CD4-positive, CD25-positive, alpha-beta regulatory T cell (primary cell): ENCODE measurements at regions not wholly inside any gene's neighbourhood (a gene's known extent, or its start where the extent isn't known, plus 50 kb on each side); places are given as distances from the start of the nearest gene placed in this dataset.

Experiments
- ATAC-seq, 2 donors: fragments of 150-1000 bp; cut with Tn5 transposase; one replicate each; pipeline ENCODE4 v1.10.0; 2021; ENCODE audit warnings: low read depth in 2 of 2, moderate number of reproducible peaks in 2 of 2, moderate library complexity in 1 of 2
- DNase-seq, 3 donors: peaks; one replicate each; pipeline versions ENCODE4 v3.0.0 to v3.0.0-alpha.2; 2012 to 2022; ENCODE audit warnings: mixed read lengths in 1 of 3
- H3K27ac ChIP-seq: one replicate; pipeline ENCODE4 v1.7.0; 2013; ENCODE audit warnings: mild to moderate bottlenecking, low read length; ENCODE audit not compliant: insufficient read depth, poor library complexity, severe bottlenecking
- H3K27me3 ChIP-seq: one replicate; pipeline ENCODE4 v1.7.0; 2013; ENCODE audit warnings: low read length; ENCODE audit not compliant: control insufficient read depth, insufficient read depth
- H3K36me3 ChIP-seq: one replicate; pipeline ENCODE4 v1.7.0; 2013; ENCODE audit warnings: mild to moderate bottlenecking, low read length, moderate library complexity; ENCODE audit not compliant: control insufficient read depth, insufficient read depth
- H3K4me1 ChIP-seq: 2 replicates; pipeline ENCODE4 v1.7.0; 2013; ENCODE audit warnings: mild to moderate bottlenecking, low read length; ENCODE audit not compliant: insufficient read depth, control insufficient read depth, poor library complexity, severe bottlenecking
- H3K4me3 ChIP-seq: one replicate; pipeline ENCODE4 v1.7.0; 2013; ENCODE audit warnings: low read depth, mild to moderate bottlenecking, low read length, moderate library complexity
- H3K9me3 ChIP-seq, 2 experiments: 1 replicate in 1 of 2; 2 replicates in 1 of 2; pipeline ENCODE4 v1.7.0; 2013; ENCODE audit warnings: low read length in 2 of 2, mild to moderate bottlenecking in 1 of 2, moderate library complexity in 1 of 2; ENCODE audit not compliant: control insufficient read depth in 2 of 2
- H3K27ac Mint-ChIP-seq, 3 donors: one replicate each; pipeline ENCODE4 v1.8.0; 2020 to 2022; ENCODE audit warnings: mild to moderate bottlenecking in 3 of 3, mixed read lengths in 3 of 3, moderate library complexity in 2 of 3
- H3K27me3 Mint-ChIP-seq: one replicate; pipeline ENCODE4 v1.8.0; 2022; ENCODE audit warnings: mild to moderate bottlenecking, mixed read lengths
- H3K36me3 Mint-ChIP-seq: one replicate; pipeline ENCODE4 v1.8.0; 2020; ENCODE audit warnings: mixed read lengths
- H3K4me1 Mint-ChIP-seq, 4 donors: one replicate each; pipeline ENCODE4 v1.8.0; 2020 to 2022; ENCODE audit warnings: mixed read lengths in 4 of 4, mild to moderate bottlenecking in 1 of 4
- H3K4me3 Mint-ChIP-seq, 4 donors: one replicate each; pipeline ENCODE4 v1.8.0; 2020 to 2022; ENCODE audit warnings: mild to moderate bottlenecking in 4 of 4, mixed read lengths in 4 of 4, moderate library complexity in 3 of 4
- H3K9me3 Mint-ChIP-seq, 7 donors: one replicate each; pipeline ENCODE4 v1.8.0; 2020 to 2022; ENCODE audit warnings: mixed read lengths in 7 of 7, mild to moderate bottlenecking in 3 of 7, moderate library complexity in 2 of 7

DNA sequence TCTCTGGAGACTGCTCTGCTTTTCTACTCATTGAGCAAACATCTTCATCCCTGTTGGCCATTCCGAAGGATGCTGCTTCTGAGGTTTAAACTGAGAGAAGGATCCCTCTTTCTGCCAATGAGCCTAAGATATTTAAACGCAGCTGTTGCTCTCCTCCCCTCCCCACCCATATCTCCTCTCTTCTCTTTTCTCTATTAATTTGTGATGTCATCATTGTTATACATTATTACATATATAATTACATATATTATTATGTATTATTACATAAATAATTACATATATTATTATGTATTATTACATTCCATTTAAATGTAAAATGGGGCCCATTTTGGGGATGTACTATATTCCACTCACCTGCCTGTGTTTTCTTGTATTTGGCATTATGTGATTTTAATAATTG, 82.7 kb upstream of the JUN start:
- Histone ChIP-seq H3K27ac (no peak overlapping the region), H3K4me3 (no peak overlapping the region), H3K9me3 (no peaks in the 10 kb centered on the region), H3K4me1 (no peaks in the 10 kb centered on the region), H3K36me3 (no peaks in the 10 kb centered on the region), H3K27me3 (no peaks in the 10 kb centered on the region)
- H3K27me3 Mint-ChIP-seq: no peaks in the 10 kb centered on the region
- no peak overlapping the region for H3K27ac Mint-ChIP-seq
- H3K9me3 Mint-ChIP-seq: peaks cover 0 to 2% (median 0%) of the 10 kb centered on the region in 7 donors
- ATAC-seq (no peak), DNase-seq (no peak)
- H3K36me3 Mint-ChIP-seq: no peaks in the 10 kb centered on the region
- no peaks in the 10 kb centered on the region for H3K4me1 Mint-ChIP-seq
- H3K4me3 Mint-ChIP-seq: no peak overlapping the region

DNA sequence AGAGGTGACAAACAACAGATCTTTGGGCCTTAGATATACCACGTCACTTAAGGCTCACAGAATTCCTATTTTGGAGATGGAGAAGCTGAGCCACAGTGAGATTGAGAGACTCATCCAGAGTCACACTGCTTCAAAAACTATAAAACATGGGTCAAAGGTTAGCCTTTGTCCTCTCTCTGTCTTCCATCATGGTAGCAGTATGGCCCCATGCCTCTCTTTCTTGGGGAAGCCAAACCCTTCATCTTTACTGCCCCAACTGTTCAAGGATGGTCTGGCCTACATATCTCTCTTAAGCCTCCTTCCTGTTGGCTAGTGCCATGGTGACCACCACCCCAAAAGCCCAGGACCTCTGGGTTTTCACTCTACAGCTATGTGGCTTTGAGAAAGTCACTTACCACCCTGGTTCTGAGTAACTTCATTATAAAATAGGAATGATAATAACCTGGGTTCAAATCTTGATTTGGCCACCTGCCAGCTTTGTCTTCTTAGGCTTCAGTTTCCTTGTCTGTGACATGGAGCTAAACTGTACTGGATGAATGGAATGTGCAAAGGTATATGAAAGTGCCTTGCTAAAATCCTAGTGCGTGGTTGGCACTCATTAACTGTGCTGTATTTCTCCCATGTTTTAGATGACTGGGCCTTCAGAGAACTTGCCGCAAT, 85.9 kb upstream of the JUN start:
- no peak overlapping the region for H3K4me3 ChIP-seq
- no peak overlapping the region for H3K27ac ChIP-seq
- Mint-ChIP-seq H3K4me1 (peaks cover 0 to under 1% (median 0%) of the 10 kb centered on the region in 4 donors), H3K9me3 (peaks cover 0 to 2% (median 0%) of the 10 kb centered on the region in 7 donors), H3K27ac (no peak overlapping the region), H3K27me3 (peaks cover 8% of the 10 kb centered on the region), H3K36me3 (no peaks in the 10 kb centered on the region), H3K4me3 (no peak overlapping the region)
- ATAC-seq (no peak), DNase-seq (no peak)
- no peaks in the 10 kb centered on the region for H3K4me1 ChIP-seq
- no peaks in the 10 kb centered on the region for H3K9me3 ChIP-seq
- H3K36me3 ChIP-seq: no peaks in the 10 kb centered on the region
- H3K27me3 ChIP-seq: peaks cover 2% of the 10 kb centered on the region

DNA sequence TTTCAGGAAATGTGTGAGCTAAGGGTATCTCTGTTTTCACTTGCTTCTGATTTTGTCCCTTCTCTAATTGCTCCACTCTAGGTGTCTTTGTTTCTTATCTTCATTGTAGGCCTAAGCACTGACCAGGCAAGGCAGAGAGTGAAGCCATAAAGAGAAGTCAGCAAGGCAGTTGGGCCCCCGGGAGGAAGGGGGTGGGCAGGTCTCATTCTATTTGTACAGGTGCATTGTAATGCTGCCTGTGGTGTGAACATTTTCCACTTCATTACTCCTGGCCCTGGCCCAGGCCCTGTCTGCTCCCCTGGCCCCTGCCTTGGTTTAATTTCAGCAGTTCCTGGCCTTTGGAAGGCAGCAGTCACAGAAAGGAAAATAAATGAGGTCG, 86.4 kb upstream of the JUN start:
- Histone ChIP-seq H3K27ac (no peak overlapping the region), H3K4me1 (no peaks in the 10 kb centered on the region), H3K27me3 (peaks cover 2% of the 10 kb centered on the region), H3K36me3 (no peaks in the 10 kb centered on the region), H3K9me3 (no peaks in the 10 kb centered on the region), H3K4me3 (no peak overlapping the region)
- Mint-ChIP-seq H3K36me3 (no peaks in the 10 kb centered on the region), H3K9me3 (peaks cover 0 to 2% (median 0%) of the 10 kb centered on the region in 7 donors), H3K27ac (no peak overlapping the region), H3K27me3 (peaks cover 8% of the 10 kb centered on the region), H3K4me1 (peaks cover 0 to 2% (median 0%) of the 10 kb centered on the region in 4 donors), H3K4me3 (no peak overlapping the region)
- DNase-seq (no peak), ATAC-seq (no peak)

DNA sequence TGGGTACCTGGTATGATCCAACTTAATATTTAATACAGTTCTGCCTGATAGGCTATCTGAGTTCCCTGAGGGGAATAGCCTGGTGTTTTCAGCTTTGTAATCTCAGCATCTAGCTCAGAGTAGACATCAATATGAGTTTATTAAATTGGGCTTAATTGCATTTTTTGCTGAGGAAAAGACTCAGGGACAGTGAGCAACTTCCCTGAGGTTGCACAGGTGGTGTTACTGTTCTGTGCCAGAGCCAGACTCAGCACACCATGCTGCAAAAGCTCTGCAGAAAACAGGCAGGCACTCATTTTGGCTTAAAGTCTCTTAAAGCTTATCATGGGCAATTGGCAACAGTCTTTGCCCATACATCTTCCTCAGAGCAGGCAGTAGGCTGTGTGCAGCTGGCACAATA, 90.5 kb upstream of the JUN start:
- Mint-ChIP-seq H3K9me3 (peaks cover 0 to 2% (median 0%) of the 10 kb centered on the region in 7 donors), H3K27ac (no peak overlapping the region), H3K4me1 (peaks cover 0 to 6% (median 0%) of the 10 kb centered on the region in 4 donors), H3K27me3 (peaks cover 8% of the 10 kb centered on the region), H3K4me3 (no peak overlapping the region), H3K36me3 (no peaks in the 10 kb centered on the region)
- Histone ChIP-seq H3K9me3 (no peaks in the 10 kb centered on the region), H3K4me3 (no peak overlapping the region), H3K27me3 (peaks cover 2% of the 10 kb centered on the region), H3K27ac (no peak overlapping the region), H3K4me1 (no peaks in the 10 kb centered on the region), H3K36me3 (no peaks in the 10 kb centered on the region)
- DNase-seq: no peak
- ATAC-seq: no peak

DNA sequence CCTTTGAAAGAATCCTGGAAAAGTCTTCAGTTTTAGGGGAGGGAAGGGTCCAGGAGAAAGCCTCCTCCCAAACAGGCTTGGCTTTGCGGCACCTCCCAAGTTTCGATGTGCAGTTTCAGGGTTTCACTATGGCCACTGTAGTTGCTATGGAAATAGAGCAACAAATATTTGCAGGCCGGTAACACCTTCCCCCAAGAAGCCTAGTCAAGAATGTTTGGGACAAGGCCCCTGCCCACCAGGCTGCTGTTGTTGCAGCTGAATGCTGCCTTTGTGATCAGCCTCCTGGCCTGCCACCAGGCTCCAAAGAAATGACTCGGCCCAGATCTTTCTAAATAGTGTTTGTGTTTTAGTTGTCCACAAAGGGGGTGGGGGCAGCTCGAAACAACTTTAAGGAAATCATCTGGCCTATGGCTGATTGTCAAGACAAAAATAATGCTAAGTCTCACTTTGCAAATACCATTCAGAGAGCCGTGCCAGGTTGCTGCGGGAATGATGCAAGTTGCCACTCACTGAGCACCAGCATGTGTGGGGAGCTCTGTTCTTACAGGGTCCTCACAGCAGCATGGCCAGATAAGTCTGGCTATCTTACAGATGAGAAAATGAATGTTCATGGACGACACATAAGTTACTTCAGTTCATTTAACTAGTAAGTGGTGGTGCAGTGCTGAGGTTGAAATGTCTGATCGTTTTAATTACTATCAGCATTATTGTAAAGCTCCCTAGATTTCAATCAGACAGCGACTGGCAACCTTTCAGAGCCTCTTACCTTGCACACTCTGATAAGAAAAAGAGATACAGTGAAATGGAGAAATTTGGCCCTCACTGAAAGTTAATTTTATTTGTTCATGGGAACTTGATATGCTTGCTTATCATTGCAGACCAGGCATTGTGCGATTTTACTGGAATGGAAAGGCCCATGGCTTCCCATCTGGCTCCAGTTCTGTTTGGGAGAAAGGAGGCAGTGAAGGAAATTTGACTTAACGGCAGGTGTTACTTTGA, 91.2 kb upstream of the JUN start:
- ATAC-seq (no peak), DNase-seq (no peak)
- Histone ChIP-seq H3K4me3 (no peak overlapping the region), H3K36me3 (no peaks in the 10 kb centered on the region), H3K4me1 (no peaks in the 10 kb centered on the region), H3K27ac (no peak overlapping the region), H3K9me3 (no peaks in the 10 kb centered on the region), H3K27me3 (peaks cover 2% of the 10 kb centered on the region)
- H3K4me3 Mint-ChIP-seq: no peak overlapping the region
- no peaks in the 10 kb centered on the region for H3K36me3 Mint-ChIP-seq
- H3K9me3 Mint-ChIP-seq: peaks cover 0 to 2% (median 0%) of the 10 kb centered on the region in 7 donors
- H3K27me3 Mint-ChIP-seq: peaks cover 8% of the 10 kb centered on the region
- no peak overlapping the region for H3K27ac Mint-ChIP-seq
- peaks cover 0 to 6% (median 0%) of the 10 kb centered on the region in 4 donors for H3K4me1 Mint-ChIP-seq

GRCh38 chr1:58879464-58879863, 95.6 kb upstream of the JUN start:
- no peak for ATAC-seq
- no peak overlapping the region for H3K4me3 Mint-ChIP-seq

GRCh38 chr1:58880592-58880991, 96.7 kb upstream of the JUN start:
- Mint-ChIP-seq H3K4me3 (no peak overlapping the region), H3K27me3 (no peaks in the 10 kb centered on the region), H3K4me1 (peaks cover 0 to 10% (median 7%) of the 10 kb centered on the region in 4 donors), H3K9me3 (no peaks in the 10 kb centered on the region), H3K36me3 (no peaks in the 10 kb centered on the region), H3K27ac (no peak overlapping the region)
- Histone ChIP-seq H3K27ac (no peak overlapping the region), H3K36me3 (no peaks in the 10 kb centered on the region), H3K27me3 (peaks cover 4% of the 10 kb centered on the region), H3K9me3 (no peaks in the 10 kb centered on the region), H3K4me1 (no peaks in the 10 kb centered on the region), H3K4me3 (no peak overlapping the region)
- no peak for ATAC-seq
- no peak for DNase-seq

More at GRCh38 chr1:58879464-58879863, 95.6 kb upstream of the JUN start:
- Mint-ChIP-seq H3K9me3 (no peaks in the 10 kb centered on the region), H3K4me1 (peaks cover 0 to 10% (median 2%) of the 10 kb centered on the region in 4 donors), H3K27me3 (no peaks in the 10 kb centered on the region), H3K36me3 (no peaks in the 10 kb centered on the region), H3K27ac (no peak overlapping the region)
- Histone ChIP-seq H3K4me1 (no peaks in the 10 kb centered on the region), H3K27ac (no peak overlapping the region), H3K27me3 (peaks cover 4% of the 10 kb centered on the region), H3K36me3 (no peaks in the 10 kb centered on the region), H3K9me3 (no peaks in the 10 kb centered on the region), H3K4me3 (no peak overlapping the region)
- no peak for DNase-seq
